Loucy (cell line): ENCODE measurements at regions not wholly inside any gene's neighbourhood (a gene's known extent, or its start where the extent isn't known, plus 50 kb on each side); places are given as distances from the start of the nearest gene placed in this dataset.

ENCODE experiments used
- EZH2phosphoT487 ChIP-seq: fragments of 200-600 bp; IDR thresholded peaks from 2 replicates; pipeline ENCODE4 v1.6.1; 2018; ENCODE audit warnings: antibody characterized with exemption, mild to moderate bottlenecking, moderate library complexity, borderline replicate concordance
- TF ChIP-seq, protein P1 (sequence below): fragments of 200-600 bp; sonication (generic); conservative IDR thresholded peaks from 2 replicates; pipeline ENCODE4 v1.5.1; 2014; ENCODE audit warnings: mild to moderate bottlenecking, antibody characterized with exemption, low read length

DNA sequence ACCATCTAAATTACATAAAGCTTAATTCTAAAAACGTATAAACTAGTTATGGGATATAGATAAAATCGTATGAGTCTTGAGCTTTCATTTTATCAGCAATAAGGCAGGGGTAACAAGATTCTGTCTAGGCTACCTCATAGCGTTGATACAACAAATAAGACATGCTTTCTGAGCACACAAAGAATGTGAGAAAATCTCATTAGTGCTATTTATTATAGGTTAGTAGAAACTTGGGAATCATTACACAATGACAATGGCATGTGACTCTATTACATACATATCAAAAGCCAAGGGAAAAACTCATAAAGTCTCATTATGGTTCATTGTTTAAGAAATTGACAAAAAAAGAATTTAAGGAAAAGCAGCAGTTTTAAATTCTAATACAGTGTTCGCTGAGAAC is 448.6 kb downstream of the PLK2 start:
- TF ChIP-seq, protein P1, sequence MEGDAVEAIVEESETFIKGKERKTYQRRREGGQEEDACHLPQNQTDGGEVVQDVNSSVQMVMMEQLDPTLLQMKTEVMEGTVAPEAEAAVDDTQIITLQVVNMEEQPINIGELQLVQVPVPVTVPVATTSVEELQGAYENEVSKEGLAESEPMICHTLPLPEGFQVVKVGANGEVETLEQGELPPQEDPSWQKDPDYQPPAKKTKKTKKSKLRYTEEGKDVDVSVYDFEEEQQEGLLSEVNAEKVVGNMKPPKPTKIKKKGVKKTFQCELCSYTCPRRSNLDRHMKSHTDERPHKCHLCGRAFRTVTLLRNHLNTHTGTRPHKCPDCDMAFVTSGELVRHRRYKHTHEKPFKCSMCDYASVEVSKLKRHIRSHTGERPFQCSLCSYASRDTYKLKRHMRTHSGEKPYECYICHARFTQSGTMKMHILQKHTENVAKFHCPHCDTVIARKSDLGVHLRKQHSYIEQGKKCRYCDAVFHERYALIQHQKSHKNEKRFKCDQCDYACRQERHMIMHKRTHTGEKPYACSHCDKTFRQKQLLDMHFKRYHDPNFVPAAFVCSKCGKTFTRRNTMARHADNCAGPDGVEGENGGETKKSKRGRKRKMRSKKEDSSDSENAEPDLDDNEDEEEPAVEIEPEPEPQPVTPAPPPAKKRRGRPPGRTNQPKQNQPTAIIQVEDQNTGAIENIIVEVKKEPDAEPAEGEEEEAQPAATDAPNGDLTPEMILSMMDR: no peak
- TF ChIP-seq EZH2phosphoT487: no peak
